Fibroblast of the aortic adventitia (primary cell): ENCODE measurements at regions not wholly inside any gene's neighbourhood (a gene's known extent, or its start where the extent isn't known, plus 50 kb on each side); places are given as distances from the start of the nearest gene placed in this dataset.
"Not testable (repeated sequence)": the region's sequence is repeated elsewhere in the genome, so short reads cannot be mapped to it uniquely, and the experiment has no call there.

Experiments used
- DNase-seq: peaks from one replicate; pipeline ENCODE4 v3.0.0-alpha.2; 2010; ENCODE audit warnings: low read depth
- H3K4me3 ChIP-seq: 2 replicates; pipeline ENCODE4 v1.5.1; 2011; ENCODE audit warnings: low read depth, mild to moderate bottlenecking, control low read depth, low read length, moderate library complexity
- TF ChIP-seq, protein P1 (sequence below): IDR thresholded peaks from 2 replicates; pipeline ENCODE4 v1.5.1; 2011; ENCODE audit warnings: mild to moderate bottlenecking, low read length, control low read depth, inconsistent platforms; ENCODE audit not compliant: insufficient read depth

DNA sequence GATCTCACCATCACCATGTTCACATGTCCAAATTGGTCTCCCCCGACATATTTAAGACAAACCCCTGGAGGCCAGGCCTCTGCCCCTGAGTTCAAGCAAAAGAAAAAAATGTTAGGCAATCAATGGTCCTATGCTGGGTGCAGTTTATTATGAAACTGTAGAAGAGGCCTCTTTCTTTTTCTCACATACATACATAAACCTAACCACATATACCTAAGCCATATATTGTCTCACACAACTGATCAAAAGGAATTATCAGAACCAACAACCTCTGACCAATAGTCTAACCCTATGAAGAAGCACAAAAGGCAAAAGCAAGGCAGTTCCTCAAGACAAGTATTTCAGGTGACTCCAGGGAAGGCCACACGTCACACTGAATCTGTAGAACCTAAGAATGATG, 49.9 kb downstream of the ILRUN start:
- TF ChIP-seq, protein P1, sequence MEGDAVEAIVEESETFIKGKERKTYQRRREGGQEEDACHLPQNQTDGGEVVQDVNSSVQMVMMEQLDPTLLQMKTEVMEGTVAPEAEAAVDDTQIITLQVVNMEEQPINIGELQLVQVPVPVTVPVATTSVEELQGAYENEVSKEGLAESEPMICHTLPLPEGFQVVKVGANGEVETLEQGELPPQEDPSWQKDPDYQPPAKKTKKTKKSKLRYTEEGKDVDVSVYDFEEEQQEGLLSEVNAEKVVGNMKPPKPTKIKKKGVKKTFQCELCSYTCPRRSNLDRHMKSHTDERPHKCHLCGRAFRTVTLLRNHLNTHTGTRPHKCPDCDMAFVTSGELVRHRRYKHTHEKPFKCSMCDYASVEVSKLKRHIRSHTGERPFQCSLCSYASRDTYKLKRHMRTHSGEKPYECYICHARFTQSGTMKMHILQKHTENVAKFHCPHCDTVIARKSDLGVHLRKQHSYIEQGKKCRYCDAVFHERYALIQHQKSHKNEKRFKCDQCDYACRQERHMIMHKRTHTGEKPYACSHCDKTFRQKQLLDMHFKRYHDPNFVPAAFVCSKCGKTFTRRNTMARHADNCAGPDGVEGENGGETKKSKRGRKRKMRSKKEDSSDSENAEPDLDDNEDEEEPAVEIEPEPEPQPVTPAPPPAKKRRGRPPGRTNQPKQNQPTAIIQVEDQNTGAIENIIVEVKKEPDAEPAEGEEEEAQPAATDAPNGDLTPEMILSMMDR: no peak
- DNase-seq: no peak
- H3K4me3 ChIP-seq: no peak overlapping the region

DNA sequence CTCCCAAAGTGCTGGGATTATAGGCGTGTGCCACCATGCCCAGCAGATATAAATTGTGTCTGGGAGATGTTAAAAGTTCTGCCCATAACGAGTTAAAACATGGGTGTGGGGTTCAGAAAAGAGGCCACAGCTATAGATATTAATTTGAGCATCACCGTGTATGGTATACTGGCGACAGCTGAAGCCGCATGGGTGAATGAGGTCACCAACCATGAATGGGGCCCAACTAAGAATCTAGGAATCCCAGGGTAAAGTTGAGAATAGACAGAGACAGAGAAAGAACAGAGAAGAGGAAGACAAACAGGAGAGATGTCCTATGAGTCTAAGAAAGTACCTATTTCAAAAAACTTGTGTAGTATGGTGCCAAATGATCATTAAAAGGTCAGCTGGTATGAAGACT, 50.9 kb downstream of the ILRUN start:
- DNase-seq: no peak
- TF ChIP-seq, protein P1: no peak
- H3K4me3 ChIP-seq: no peak overlapping the region

DNA sequence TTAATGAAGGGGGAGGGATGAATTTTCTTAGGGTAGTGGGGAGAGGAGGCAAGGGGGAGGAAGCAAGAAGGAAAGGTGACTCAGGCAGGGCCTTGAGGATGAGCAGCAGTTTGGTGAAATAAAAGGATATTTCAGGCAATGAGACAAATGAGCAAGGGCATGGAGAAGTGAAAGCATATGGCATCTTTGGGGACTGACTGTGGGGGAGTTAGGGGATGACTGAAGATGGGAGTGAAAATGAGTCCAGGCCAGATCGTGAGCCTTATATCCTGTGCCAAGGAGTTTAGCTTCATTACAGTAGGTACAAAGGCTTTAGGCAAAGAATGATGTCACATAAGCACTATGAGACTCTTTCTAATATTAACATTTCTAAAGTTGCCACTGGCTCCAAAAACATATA, 51.9 kb downstream of the ILRUN start:
- DNase-seq: no peak
- no peak overlapping the region for H3K4me3 ChIP-seq
- TF ChIP-seq, protein P1: no peak

DNA sequence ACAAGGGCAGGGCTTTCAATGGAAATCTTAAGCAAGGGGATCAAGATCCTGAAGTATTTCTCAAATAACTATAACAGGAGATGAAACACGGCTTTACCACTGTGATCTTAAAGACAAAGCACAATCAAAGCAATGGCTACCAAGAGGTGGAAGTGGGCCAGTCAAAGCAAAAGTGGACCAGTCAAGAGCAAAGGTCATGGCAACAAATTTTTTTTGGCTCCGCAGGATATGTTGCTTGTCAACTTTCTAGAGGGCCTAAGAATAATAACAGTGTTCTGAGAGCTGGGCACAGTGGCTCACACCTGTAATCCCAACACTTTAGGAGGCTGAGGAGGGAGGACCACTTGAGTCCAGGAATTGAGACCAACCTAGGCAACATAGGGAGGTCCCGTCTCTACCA, 54.1 kb downstream of the ILRUN start:
- no peak overlapping the region for H3K4me3 ChIP-seq
- TF ChIP-seq, protein P1: no peak
- DNase-seq: no peak

DNA sequence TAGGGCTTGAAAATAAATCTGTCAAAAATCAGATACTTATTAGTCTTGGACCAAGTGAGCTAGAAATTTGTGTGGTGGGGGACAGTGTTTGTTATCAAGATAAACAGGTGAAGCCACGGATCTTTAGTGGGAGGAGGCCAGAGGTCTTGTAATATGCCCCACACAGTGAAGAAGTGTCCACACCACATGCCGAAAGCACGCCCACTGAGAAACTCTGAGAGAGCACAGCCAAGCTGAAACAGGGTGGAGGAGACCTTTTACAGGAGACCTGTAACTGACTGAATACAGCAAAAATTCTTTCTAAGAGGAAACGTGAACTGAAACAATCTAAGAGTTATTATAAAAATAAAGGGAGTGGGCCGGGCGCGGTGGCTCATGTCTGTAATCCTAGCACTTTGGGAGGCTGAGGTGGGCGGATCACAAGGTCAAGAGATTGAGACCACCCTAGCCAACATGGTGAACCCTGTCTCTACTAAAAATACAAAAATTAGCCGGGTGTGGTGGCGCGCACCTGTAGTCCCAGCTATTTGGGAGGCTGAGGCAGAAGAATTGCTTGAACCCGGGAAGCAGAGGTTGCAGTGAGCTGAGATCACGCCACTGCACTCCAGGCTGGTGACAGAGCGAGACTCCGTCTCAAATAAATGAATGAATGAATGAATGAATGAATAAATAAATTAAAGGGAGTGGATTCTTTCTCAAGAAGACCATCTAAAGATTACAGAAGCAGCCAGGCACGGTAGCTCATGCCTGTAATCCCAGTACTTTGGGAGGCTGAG, 56.3 kb downstream of the ILRUN start:
- not testable (repeated sequence) for DNase-seq, H3K4me3 ChIP-seq

DNA sequence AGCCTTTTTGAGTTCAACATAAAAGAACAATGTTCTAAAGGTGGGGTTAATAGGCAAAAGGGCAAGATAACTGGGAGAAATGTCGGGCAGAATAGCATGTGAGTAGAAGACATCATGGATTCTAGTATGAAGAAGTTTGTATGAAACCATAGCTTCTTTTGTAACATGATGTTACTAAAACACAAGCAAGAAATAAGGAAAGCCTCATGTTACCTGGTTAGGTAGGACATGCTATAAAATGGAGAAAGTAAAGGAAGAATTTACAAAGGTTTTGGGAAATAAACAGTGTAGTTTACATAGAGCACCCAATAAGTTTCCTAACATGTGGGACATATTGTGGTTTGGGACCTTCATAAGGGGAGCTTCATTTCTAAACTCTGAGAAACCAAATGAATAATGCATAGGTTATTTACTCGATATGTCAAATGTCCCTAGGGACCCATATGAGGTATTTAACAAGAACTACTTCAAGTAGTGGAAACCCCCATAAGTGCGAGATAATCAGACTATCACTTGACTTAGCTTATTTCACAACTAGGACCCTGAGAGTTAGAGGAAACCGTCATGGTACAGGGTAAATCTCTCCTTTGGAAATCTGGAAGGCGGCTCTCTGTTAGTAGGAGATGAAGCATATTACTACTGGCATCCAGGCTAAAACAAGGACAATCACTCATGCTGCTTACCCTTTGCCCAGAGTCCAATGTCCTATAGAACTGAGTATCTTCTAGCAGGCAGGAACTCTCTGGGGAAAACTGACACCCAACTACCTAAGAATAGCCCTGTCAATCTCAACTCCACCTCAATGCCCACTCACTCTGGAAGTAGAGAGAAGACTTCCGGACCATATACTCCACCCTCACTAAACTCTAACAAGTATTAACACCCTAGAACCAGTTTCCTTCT, 57.5 kb downstream of the ILRUN start:
- peak; percentile 9 for DNase-seq
- TF ChIP-seq, protein P1: no peak
- no peak overlapping the region for H3K4me3 ChIP-seq

DNA sequence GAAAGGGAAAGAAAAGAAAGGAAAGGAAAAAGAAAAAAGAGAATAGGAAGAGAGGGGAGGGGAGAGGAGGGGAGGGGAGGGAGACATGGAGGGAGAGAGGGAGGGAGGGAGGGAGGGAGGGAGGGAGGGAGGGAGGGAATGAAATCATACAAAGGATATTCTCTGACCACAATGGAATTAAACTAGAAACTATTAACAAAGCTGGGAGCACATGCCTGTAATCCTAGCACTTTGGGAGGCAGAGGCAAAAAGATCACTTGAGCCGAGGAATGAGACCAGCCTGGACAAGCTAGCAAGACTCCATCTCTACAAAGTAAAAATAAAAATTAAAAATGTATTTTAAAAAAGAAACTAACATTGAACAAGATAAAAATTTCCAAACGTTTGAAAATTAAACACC, 62.8 kb downstream of the ILRUN start:
- H3K4me3 ChIP-seq: no peak overlapping the region
- DNase-seq: no peak
- TF ChIP-seq, protein P1: no peak
